ENCODE measurements at regions not wholly inside any gene's neighbourhood (a gene's known extent, or its start where the extent isn't known, plus 50 kb on each side); places are given as distances from the start of the nearest gene placed in this dataset.

DNA sequence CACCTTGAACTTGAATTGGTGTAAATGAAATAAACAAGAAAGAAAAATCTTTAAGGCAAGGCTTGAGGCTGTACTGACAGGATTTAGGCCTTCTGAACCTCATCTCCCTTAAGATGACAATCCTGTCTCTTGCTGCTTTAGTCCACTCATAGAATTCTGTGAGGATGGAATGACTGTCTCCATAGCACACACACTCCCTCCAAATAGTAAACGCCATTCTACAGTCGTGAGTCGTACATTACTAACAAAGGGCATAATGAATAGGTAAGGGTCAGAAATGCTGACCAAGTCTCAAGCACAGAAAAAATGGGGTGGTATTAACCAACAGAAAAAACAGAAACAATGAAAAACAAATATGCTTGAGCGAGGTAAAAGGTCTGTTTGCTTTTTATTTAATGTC lies 71.8 kb upstream of the SIMC1 start:
- no peak overlapping the region for H3K27ac ChIP-seq (ENCODE audit: low read depth, low read length)
- no peak overlapping the region for H3K4me3 ChIP-seq (ENCODE audit: low read depth, low read length)
- H3K4me1 ChIP-seq (ENCODE audit: control insufficient read depth, insufficient read depth, low read length, unreplicated experiment): no peaks in the 10 kb centered on the region
- peaks cover 10% of the 10 kb centered on the region; the same call in 1 of the 2 replicates for H3K27me3 ChIP-seq (ENCODE audit: insufficient read depth, low read length)
- H3K36me3 ChIP-seq (ENCODE audit: insufficient read depth, low read length): no peaks in the 10 kb centered on the region
- H3K79me2 ChIP-seq (ENCODE audit: control insufficient read depth, insufficient read depth, low read length, unreplicated experiment): no peaks in the 10 kb centered on the region
- H2AFZ ChIP-seq (ENCODE audit: low read length, unreplicated experiment): no peak overlapping the region

GRCh38 chr5:176167800-176168199 lies 70.4 kb upstream of the SIMC1 start:
- Histone ChIP-seq H2AFZ (ENCODE audit: low read length, unreplicated experiment) (no peak overlapping the region), H3K27me3 (ENCODE audit: insufficient read depth, low read length) (peaks cover 8% of the 10 kb centered on the region; the same call in 1 of the 2 replicates), H3K4me3 (ENCODE audit: low read depth, low read length) (no peak overlapping the region), H3K27ac (ENCODE audit: low read depth, low read length) (no peak overlapping the region), H3K4me1 (ENCODE audit: control insufficient read depth, insufficient read depth, low read length, unreplicated experiment) (no peaks in the 10 kb centered on the region), H3K36me3 (ENCODE audit: insufficient read depth, low read length) (no peaks in the 10 kb centered on the region), H3K79me2 (ENCODE audit: control insufficient read depth, insufficient read depth, low read length, unreplicated experiment) (no peaks in the 10 kb centered on the region)

- H3K79me2 ChIP-seq (ENCODE audit: control insufficient read depth, insufficient read depth, low read length, unreplicated experiment): no peaks in the 10 kb centered on the region
- H3K27ac ChIP-seq (ENCODE audit: low read depth, low read length): no peak overlapping the region
- H3K4me1 ChIP-seq (ENCODE audit: control insufficient read depth, insufficient read depth, low read length, unreplicated experiment): no peaks in the 10 kb centered on the region
- H3K27me3 ChIP-seq (ENCODE audit: insufficient read depth, low read length): peaks cover 14% of the 10 kb centered on the region; the same call in 1 of the 2 replicates
- no peaks in the 10 kb centered on the region for H3K36me3 ChIP-seq (ENCODE audit: insufficient read depth, low read length)
- no peak overlapping the region for H3K4me3 ChIP-seq (ENCODE audit: low read depth, low read length)
- H2AFZ ChIP-seq (ENCODE audit: low read length, unreplicated experiment): no peak overlapping the region
These were observed 68.7 kb upstream of the SIMC1 start for GRCh38 chr5:176169393-176170063.

- Histone ChIP-seq H3K27me3 (ENCODE audit: insufficient read depth, low read length) (peaks cover 18% of the 10 kb centered on the region), H3K36me3 (ENCODE audit: insufficient read depth, low read length) (no peaks in the 10 kb centered on the region), H3K4me1 (ENCODE audit: control insufficient read depth, insufficient read depth, low read length, unreplicated experiment) (no peaks in the 10 kb centered on the region), H3K79me2 (ENCODE audit: control insufficient read depth, insufficient read depth, low read length, unreplicated experiment) (no peaks in the 10 kb centered on the region), H3K4me3 (ENCODE audit: low read depth, low read length) (no peak overlapping the region), H2AFZ (ENCODE audit: low read length, unreplicated experiment) (no peak overlapping the region), H3K27ac (ENCODE audit: low read depth, low read length) (no peak overlapping the region)
These were observed 68.1 kb upstream of the SIMC1 start for GRCh38 chr5:176170084-176170483.

GRCh38 chr5:176171171-176171760 lies 67.0 kb upstream of the SIMC1 start:
- H3K36me3 ChIP-seq (ENCODE audit: insufficient read depth, low read length): no peaks in the 10 kb centered on the region
- H3K27me3 ChIP-seq (ENCODE audit: insufficient read depth, low read length): peaks cover 30% of the 10 kb centered on the region
- H3K79me2 ChIP-seq (ENCODE audit: control insufficient read depth, insufficient read depth, low read length, unreplicated experiment): no peaks in the 10 kb centered on the region
- no peak overlapping the region for H3K27ac ChIP-seq (ENCODE audit: low read depth, low read length)
- no peak overlapping the region for H3K4me3 ChIP-seq (ENCODE audit: low read depth, low read length)
- no peaks in the 10 kb centered on the region for H3K4me1 ChIP-seq (ENCODE audit: control insufficient read depth, insufficient read depth, low read length, unreplicated experiment)
- H2AFZ ChIP-seq (ENCODE audit: low read length, unreplicated experiment): no peak overlapping the region

DNA sequence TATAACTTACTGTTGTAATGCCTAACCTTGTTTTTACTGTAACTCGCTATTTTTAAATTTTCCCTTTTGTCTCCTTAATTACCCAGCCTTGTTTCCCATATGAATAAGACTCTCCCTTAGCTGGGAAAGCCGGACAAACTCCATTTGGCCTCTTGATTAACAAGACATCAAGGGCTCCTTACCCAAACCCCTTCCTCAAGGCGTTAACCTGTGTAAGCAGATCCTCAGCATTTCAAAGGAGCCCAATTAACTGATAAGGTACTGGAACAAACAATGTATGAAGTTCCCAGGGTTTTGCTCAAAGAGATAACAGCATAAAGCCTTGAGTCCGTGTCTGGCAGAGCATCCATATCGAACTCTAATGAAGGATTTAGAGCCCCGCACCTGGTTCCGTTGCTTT lies 66.0 kb upstream of the SIMC1 start:
- peaks cover 36% of the 10 kb centered on the region for H3K27me3 ChIP-seq (ENCODE audit: insufficient read depth, low read length)
- no peak overlapping the region for H3K4me3 ChIP-seq (ENCODE audit: low read depth, low read length)

GRCh38 chr5:176173647-176174046 lies 64.6 kb upstream of the SIMC1 start:
- H3K4me3 ChIP-seq (ENCODE audit: low read depth, low read length): no peak overlapping the region
- no peaks in the 10 kb centered on the region for H3K36me3 ChIP-seq (ENCODE audit: insufficient read depth, low read length)
- H3K4me1 ChIP-seq (ENCODE audit: control insufficient read depth, insufficient read depth, low read length, unreplicated experiment): no peaks in the 10 kb centered on the region
- no peak overlapping the region for H3K27ac ChIP-seq (ENCODE audit: low read depth, low read length)
- no peaks in the 10 kb centered on the region for H3K79me2 ChIP-seq (ENCODE audit: control insufficient read depth, insufficient read depth, low read length, unreplicated experiment)
- peaks cover 50% of the 10 kb centered on the region for H3K27me3 ChIP-seq (ENCODE audit: insufficient read depth, low read length)
- no peak overlapping the region for H2AFZ ChIP-seq (ENCODE audit: low read length, unreplicated experiment)

More for the DNA sequence above, 66.0 kb upstream of the SIMC1 start:
- H3K36me3 ChIP-seq (ENCODE audit: insufficient read depth, low read length): no peaks in the 10 kb centered on the region
- no peak overlapping the region for H2AFZ ChIP-seq (ENCODE audit: low read length, unreplicated experiment)
- H3K27ac ChIP-seq (ENCODE audit: low read depth, low read length): no peak overlapping the region
- H3K79me2 ChIP-seq (ENCODE audit: control insufficient read depth, insufficient read depth, low read length, unreplicated experiment): no peaks in the 10 kb centered on the region
- no peaks in the 10 kb centered on the region for H3K4me1 ChIP-seq (ENCODE audit: control insufficient read depth, insufficient read depth, low read length, unreplicated experiment)

- Histone ChIP-seq H3K4me3 (ENCODE audit: low read depth, low read length) (no peak overlapping the region), H3K27me3 (ENCODE audit: insufficient read depth, low read length) (peaks cover 55% of the 10 kb centered on the region), H2AFZ (ENCODE audit: low read length, unreplicated experiment) (no peak overlapping the region), H3K36me3 (ENCODE audit: insufficient read depth, low read length) (no peaks in the 10 kb centered on the region), H3K4me1 (ENCODE audit: control insufficient read depth, insufficient read depth, low read length, unreplicated experiment) (no peaks in the 10 kb centered on the region), H3K27ac (ENCODE audit: low read depth, low read length) (no peak overlapping the region), H3K79me2 (ENCODE audit: control insufficient read depth, insufficient read depth, low read length, unreplicated experiment) (no peaks in the 10 kb centered on the region)
These were observed 63.7 kb upstream of the SIMC1 start for GRCh38 chr5:176174345-176175025.

GRCh38 chr5:176175101-176175852 lies 62.9 kb upstream of the SIMC1 start:
- Histone ChIP-seq H3K36me3 (ENCODE audit: insufficient read depth, low read length) (no peaks in the 10 kb centered on the region), H3K4me1 (ENCODE audit: control insufficient read depth, insufficient read depth, low read length, unreplicated experiment) (no peaks in the 10 kb centered on the region), H2AFZ (ENCODE audit: low read length, unreplicated experiment) (no peak overlapping the region), H3K27ac (ENCODE audit: low read depth, low read length) (no peak overlapping the region), H3K4me3 (ENCODE audit: low read depth, low read length) (no peak overlapping the region), H3K79me2 (ENCODE audit: control insufficient read depth, insufficient read depth, low read length, unreplicated experiment) (no peaks in the 10 kb centered on the region), H3K27me3 (ENCODE audit: insufficient read depth, low read length) (peaks cover 63% of the 10 kb centered on the region)

- no peak overlapping the region for H2AFZ ChIP-seq (ENCODE audit: low read length, unreplicated experiment)
- H3K4me1 ChIP-seq (ENCODE audit: control insufficient read depth, insufficient read depth, low read length, unreplicated experiment): no peaks in the 10 kb centered on the region
- no peaks in the 10 kb centered on the region for H3K79me2 ChIP-seq (ENCODE audit: control insufficient read depth, insufficient read depth, low read length, unreplicated experiment)
- no peak overlapping the region for H3K27ac ChIP-seq (ENCODE audit: low read depth, low read length)
- peaks cover 71% of the 10 kb centered on the region for H3K27me3 ChIP-seq (ENCODE audit: insufficient read depth, low read length)
- no peak overlapping the region for H3K4me3 ChIP-seq (ENCODE audit: low read depth, low read length)
- no peaks in the 10 kb centered on the region for H3K36me3 ChIP-seq (ENCODE audit: insufficient read depth, low read length)
These were observed 62.0 kb upstream of the SIMC1 start for GRCh38 chr5:176176231-176176630.

Data from ACC112 (cell line).